Uterus (tissue), 3 donors: ENCODE measurements at regions not wholly inside any gene's neighbourhood (a gene's known extent, or its start where the extent isn't known, plus 50 kb on each side); places are given as distances from the start of the nearest gene placed in this dataset.

Source experiments
- DNase-seq, 2 donors: peaks; one replicate each; pipeline ENCODE4 v3.0.0-alpha.2; 2019 to 2020
- H3K27ac ChIP-seq, 2 donors: fragments of 200-600 bp; sonication (generic); 1 replicate in 1 of 2; 2 replicates in 1 of 2; pipeline ENCODE4 v1.5.1; 2016 to 2018
- H3K27me3 ChIP-seq, 2 donors: fragments of 200-600 bp; sonication (generic); one replicate each; pipeline ENCODE4 v1.5.1; 2018 to 2019; ENCODE audit warnings: control low read depth in 1 of 2
- H3K36me3 ChIP-seq, 2 donors: fragments of 200-600 bp; sonication (generic); one replicate each; pipeline ENCODE4 v1.5.1; 2019; ENCODE audit warnings: control low read depth in 1 of 2
- H3K4me1 ChIP-seq, 2 donors: fragments of 200-600 bp; sonication (generic); one replicate each; pipeline ENCODE4 v1.5.1; 2018 to 2019; ENCODE audit warnings: control low read depth in 1 of 2
- H3K4me3 ChIP-seq, 2 donors: fragments of 200-600 bp; sonication (generic); 1 replicate in 1 of 2; 2 replicates in 1 of 2; pipeline ENCODE4 v1.5.1; 2018 to 2019; ENCODE audit warnings: mild to moderate bottlenecking in 1 of 2
- H3K9me3 ChIP-seq, 2 donors: fragments of 200-600 bp; sonication (generic); one replicate each; pipeline ENCODE4 v1.5.1; 2019; ENCODE audit warnings: control low read depth in 1 of 2
- CTCF ChIP-seq, 4 experiments: fragments of 200-600 bp in 2 of 4; fragments of 450-650 bp in 2 of 4; sonication (generic) in 2 of 4; IDR thresholded peaks; one replicate each; pipeline ENCODE4 v1.5.1; 2016 to 2019; ENCODE audit warnings: antibody characterized with exemption in 4 of 4, mild to moderate bottlenecking in 2 of 4, moderate library complexity in 1 of 4
- POLR2A ChIP-seq, 2 donors: fragments of 450-650 bp; IDR thresholded peaks; one replicate each; pipeline ENCODE4 v1.6.1; 2016; ENCODE audit warnings: antibody characterized with exemption in 2 of 2, mild to moderate bottlenecking in 1 of 2, moderate library complexity in 1 of 2
- intact Hi-C: fragments of 100-400 bp; cut with DNase I; formaldehyde crosslinking; loops from one replicate; pipeline ENCODE4 v1.15.1; 2023; ENCODE audit warnings: low total_unique reads
- donor health status: DM: yes; HTN: yes; CAD: no.

- DNase-seq = no peak
Observed at GRCh38 chr2:16130541-16130880, 190.2 kb downstream of the MYCN start.

GRCh38 chr2:16129716-16130540, 189.6 kb downstream of the MYCN start:
- intact Hi-C loops = no loop called here
- Histone ChIP-seq H3K9me3 (no peaks in the 10 kb centered on the region), H3K27me3 (no peaks in the 10 kb centered on the region), H3K27ac (no peak overlapping the region), H3K4me3 (no peak overlapping the region), H3K36me3 (no peaks in the 10 kb centered on the region), H3K4me1 (no peaks in the 10 kb centered on the region)
- no peak for DNase-seq
- no peak for TF ChIP-seq CTCF (IDR thresholded peaks at IDR 0.05)
- no peak for TF ChIP-seq POLR2A (IDR thresholded peaks at IDR 0.05)

More at GRCh38 chr2:16130541-16130880, 190.2 kb downstream of the MYCN start:
- Histone ChIP-seq H3K4me1 (no peaks in the 10 kb centered on the region), H3K36me3 (no peaks in the 10 kb centered on the region), H3K4me3 (no peak overlapping the region), H3K9me3 (no peaks in the 10 kb centered on the region), H3K27ac (no peak overlapping the region), H3K27me3 (no peaks in the 10 kb centered on the region)
- TF ChIP-seq CTCF (IDR thresholded peaks at IDR 0.05) = no peak
- TF ChIP-seq POLR2A (IDR thresholded peaks at IDR 0.05) = no peak
- intact Hi-C loops = no loop called here

- H3K9me3 ChIP-seq = no peaks in the 10 kb centered on the region
- no peaks in the 10 kb centered on the region for H3K4me1 ChIP-seq
- intact Hi-C loops = no loop called here
- DNase-seq = no peak
- H3K27ac ChIP-seq = no peak overlapping the region
- no peak overlapping the region for H3K4me3 ChIP-seq
- H3K27me3 ChIP-seq = no peaks in the 10 kb centered on the region
- TF ChIP-seq CTCF (IDR thresholded peaks at IDR 0.05) (no peak), POLR2A (IDR thresholded peaks at IDR 0.05) (no peak)
- H3K36me3 ChIP-seq = no peaks in the 10 kb centered on the region
Observed at GRCh38 chr2:16128746-16129610, 188.6 kb downstream of the MYCN start.

- no peak overlapping the region for H3K27ac ChIP-seq
- no peaks in the 10 kb centered on the region for H3K9me3 ChIP-seq
- TF ChIP-seq POLR2A (IDR thresholded peaks at IDR 0.05) = no peak
- H3K36me3 ChIP-seq = no peaks in the 10 kb centered on the region
- H3K27me3 ChIP-seq = no peaks in the 10 kb centered on the region
- DNase-seq = no peak
- intact Hi-C loops = no loop called here
- H3K4me1 ChIP-seq = no peaks in the 10 kb centered on the region
- H3K4me3 ChIP-seq = no peak overlapping the region
Observed at GRCh38 chr2:16127958-16128357, 187.6 kb downstream of the MYCN start.

GRCh38 chr2:16127276-16127940, 187.1 kb downstream of the MYCN start:
- H3K4me1 ChIP-seq = no peaks in the 10 kb centered on the region
- no peak for TF ChIP-seq POLR2A (IDR thresholded peaks at IDR 0.05)
- no peak for TF ChIP-seq CTCF (IDR thresholded peaks at IDR 0.05)
- no peak overlapping the region for H3K27ac ChIP-seq
- no peaks in the 10 kb centered on the region for H3K27me3 ChIP-seq
- intact Hi-C loops = no loop called here
- H3K9me3 ChIP-seq = no peaks in the 10 kb centered on the region
- no peak overlapping the region for H3K4me3 ChIP-seq
- no peak for DNase-seq
- no peaks in the 10 kb centered on the region for H3K36me3 ChIP-seq
